ENCODE measurements at regions not wholly inside any gene's neighbourhood (a gene's known extent, or its start where the extent isn't known, plus 50 kb on each side); places are given as distances from the start of the nearest gene placed in this dataset.

GRCh38 chr2:57452634-57453033 is 594.0 kb upstream of the VRK2 start:
- TF ChIP-seq POLR2A (IDR thresholded peaks at IDR 0.05) (no peak), EP300 (IDR thresholded peaks at IDR 0.05) (no peak), POLR2AphosphoS5 (IDR thresholded peaks at IDR 0.05) (no peak)
- TF ChIP-seq, protein P1, sequence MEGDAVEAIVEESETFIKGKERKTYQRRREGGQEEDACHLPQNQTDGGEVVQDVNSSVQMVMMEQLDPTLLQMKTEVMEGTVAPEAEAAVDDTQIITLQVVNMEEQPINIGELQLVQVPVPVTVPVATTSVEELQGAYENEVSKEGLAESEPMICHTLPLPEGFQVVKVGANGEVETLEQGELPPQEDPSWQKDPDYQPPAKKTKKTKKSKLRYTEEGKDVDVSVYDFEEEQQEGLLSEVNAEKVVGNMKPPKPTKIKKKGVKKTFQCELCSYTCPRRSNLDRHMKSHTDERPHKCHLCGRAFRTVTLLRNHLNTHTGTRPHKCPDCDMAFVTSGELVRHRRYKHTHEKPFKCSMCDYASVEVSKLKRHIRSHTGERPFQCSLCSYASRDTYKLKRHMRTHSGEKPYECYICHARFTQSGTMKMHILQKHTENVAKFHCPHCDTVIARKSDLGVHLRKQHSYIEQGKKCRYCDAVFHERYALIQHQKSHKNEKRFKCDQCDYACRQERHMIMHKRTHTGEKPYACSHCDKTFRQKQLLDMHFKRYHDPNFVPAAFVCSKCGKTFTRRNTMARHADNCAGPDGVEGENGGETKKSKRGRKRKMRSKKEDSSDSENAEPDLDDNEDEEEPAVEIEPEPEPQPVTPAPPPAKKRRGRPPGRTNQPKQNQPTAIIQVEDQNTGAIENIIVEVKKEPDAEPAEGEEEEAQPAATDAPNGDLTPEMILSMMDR (IDR thresholded peaks at IDR 0.05): no peak
- no peaks in the 10 kb centered on the region for H3K27me3 ChIP-seq
- no peak overlapping the region for H3K4me3 ChIP-seq
- WGBS, 2 donors: 70 to 85% methylated on average over 4 of the region's 4 CpGs
- no peak overlapping the region for H3K27ac ChIP-seq
- intact Hi-C loops (cut with DNase I): no loop called here
- no peaks in the 10 kb centered on the region for H3K4me1 ChIP-seq
- no peaks in the 10 kb centered on the region for H3K36me3 ChIP-seq
- no peak for DNase-seq
- H3K9me3 ChIP-seq: no peaks in the 10 kb centered on the region

GRCh38 chr2:57453945-57454344 is 592.7 kb upstream of the VRK2 start:
- DNase-seq: no peak
- Histone ChIP-seq H3K36me3 (no peaks in the 10 kb centered on the region), H3K27me3 (no peaks in the 10 kb centered on the region), H3K4me1 (no peaks in the 10 kb centered on the region), H3K9me3 (no peaks in the 10 kb centered on the region), H3K27ac (no peak overlapping the region), H3K4me3 (no peak overlapping the region)
- WGBS, 2 donors: 72 to 86% methylated on average over 1 of the region's 1 CpG
- TF ChIP-seq POLR2A (IDR thresholded peaks at IDR 0.05) (no peak), POLR2AphosphoS5 (IDR thresholded peaks at IDR 0.05) (no peak), EP300 (IDR thresholded peaks at IDR 0.05) (no peak)
- TF ChIP-seq, protein P1 (IDR thresholded peaks at IDR 0.05): no peak
- intact Hi-C loops (cut with DNase I): no loop called here

DNA sequence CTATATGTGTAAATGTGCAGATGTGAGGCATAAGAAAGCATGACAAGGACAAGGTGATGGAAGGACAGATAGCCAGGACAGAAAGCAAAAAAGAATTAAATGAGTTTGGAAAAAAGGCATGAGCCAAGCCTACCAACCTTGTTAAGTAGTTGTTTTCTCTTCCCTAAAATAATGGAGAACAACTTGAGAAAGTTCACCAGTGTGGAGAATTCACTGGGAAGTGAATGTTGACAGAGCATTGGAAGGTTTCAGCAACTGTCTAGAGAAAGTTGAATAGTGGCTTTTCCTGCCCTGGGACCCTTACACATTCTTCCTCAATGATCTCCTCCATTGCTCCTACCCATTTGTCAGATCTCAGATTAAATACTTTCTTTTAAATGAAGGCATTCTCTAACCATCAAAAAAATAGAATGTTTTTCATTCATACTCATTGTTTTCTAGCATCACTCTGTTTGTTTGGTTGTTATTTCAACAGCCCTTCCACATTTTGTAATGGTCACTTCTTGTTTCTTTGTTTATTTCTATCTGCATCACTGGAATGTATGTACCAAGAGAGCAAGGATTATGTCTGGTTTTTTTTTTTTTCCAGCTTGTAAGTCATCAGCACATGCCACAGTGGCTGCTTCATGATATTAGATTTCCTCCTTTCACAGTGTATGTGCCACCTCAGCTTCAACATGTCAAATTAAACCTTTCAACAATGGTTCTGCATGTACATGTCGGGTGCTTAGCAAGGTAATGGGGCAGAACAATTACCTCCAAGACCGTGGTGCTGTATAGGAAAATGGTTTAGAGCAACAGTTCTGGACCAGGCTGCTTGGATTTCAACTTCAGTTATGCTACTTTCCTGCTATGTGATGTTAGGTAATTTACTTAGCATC is 586.0 kb upstream of the VRK2 start:
- intact Hi-C loops (cut with DNase I): no loop called here
- Histone ChIP-seq H3K27ac (no peak overlapping the region), H3K4me3 (no peak overlapping the region), H3K27me3 (no peaks in the 10 kb centered on the region), H3K36me3 (no peaks in the 10 kb centered on the region), H3K9me3 (no peaks in the 10 kb centered on the region), H3K4me1 (no peaks in the 10 kb centered on the region)
- 48 to 75% methylated on average over 2 of the region's 2 CpGs for WGBS, 2 donors
- no peak for DNase-seq
- no peak for TF ChIP-seq POLR2A (IDR thresholded peaks at IDR 0.05)
- no peak for TF ChIP-seq EP300 (IDR thresholded peaks at IDR 0.05)
- no peak for TF ChIP-seq POLR2AphosphoS5 (IDR thresholded peaks at IDR 0.05)

DNA sequence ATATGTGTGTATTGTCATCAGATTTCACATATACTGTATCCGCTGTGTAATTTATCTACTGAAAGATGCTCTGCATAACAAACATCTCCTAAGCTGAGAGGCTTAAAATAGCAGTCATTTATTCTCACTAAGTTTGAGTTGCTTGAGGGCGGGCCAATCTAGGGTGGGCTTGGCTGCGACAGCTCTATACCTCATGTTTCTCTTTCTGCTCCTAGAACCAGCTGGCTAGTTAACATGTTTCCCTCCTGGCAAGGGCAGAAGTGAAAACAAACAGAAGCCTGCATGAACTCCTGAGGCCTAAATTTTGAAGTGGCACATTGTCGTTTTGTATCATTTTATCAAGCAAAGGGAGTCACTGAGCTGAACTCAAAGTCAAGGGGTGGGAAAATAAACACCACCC is 585.0 kb upstream of the VRK2 start:
- WGBS, 2 donors: 71 to 85% methylated on average over 4 of the region's 4 CpGs
- no peak for DNase-seq
- Histone ChIP-seq H3K36me3 (no peaks in the 10 kb centered on the region), H3K9me3 (no peaks in the 10 kb centered on the region), H3K4me3 (no peak overlapping the region), H3K27ac (no peak overlapping the region), H3K4me1 (no peaks in the 10 kb centered on the region), H3K27me3 (no peaks in the 10 kb centered on the region)
- intact Hi-C loops (cut with DNase I): no loop called here
- TF ChIP-seq EP300 (IDR thresholded peaks at IDR 0.05) (no peak), POLR2AphosphoS5 (IDR thresholded peaks at IDR 0.05) (no peak), POLR2A (IDR thresholded peaks at IDR 0.05) (no peak)
- TF ChIP-seq, protein P1 (IDR thresholded peaks at IDR 0.05): no peak

- Histone ChIP-seq H3K27me3 (no peaks in the 10 kb centered on the region), H3K4me1 (no peaks in the 10 kb centered on the region), H3K36me3 (no peaks in the 10 kb centered on the region), H3K9me3 (no peaks in the 10 kb centered on the region), H3K4me3 (no peak overlapping the region), H3K27ac (no peak overlapping the region)
- WGBS, 2 donors: 83 to 91% methylated on average over 6 of the region's 6 CpGs
- no peak for DNase-seq
- intact Hi-C loops (cut with DNase I): no loop called here
- no peak for TF ChIP-seq POLR2AphosphoS5 (IDR thresholded peaks at IDR 0.05)
- TF ChIP-seq, protein P1 (IDR thresholded peaks at IDR 0.05): no peak
- no peak for TF ChIP-seq POLR2A (IDR thresholded peaks at IDR 0.05)
- TF ChIP-seq EP300 (IDR thresholded peaks at IDR 0.05): no peak
These were observed 581.5 kb upstream of the VRK2 start for GRCh38 chr2:57465067-57465466.
